Spleen (tissue), 11 donors: ENCODE measurements at regions not wholly inside any gene's neighbourhood (a gene's known extent, or its start where the extent isn't known, plus 50 kb on each side); places are given as distances from the start of the nearest gene placed in this dataset.

ENCODE experiments used
- DNase-seq: peaks from one replicate; pipeline ENCODE4 v3.0.0-alpha.2; 2020
- H3K27ac ChIP-seq, 8 donors: fragments of 200-600 bp; sonication (generic) in 7 of 8; 1 replicate in 4 of 8; 2 replicates in 4 of 8; pipeline versions ENCODE4 v1.5.0 to v1.8.0; 2016 to 2021; ENCODE audit warnings: inconsistent platforms in 4 of 8, mild to moderate bottlenecking in 4 of 8, moderate library complexity in 1 of 8
- H3K27me3 ChIP-seq, 7 donors: fragments of 200-600 bp; sonication (generic) in 6 of 7; replicated peaks in 1 of 7; 1 replicate in 4 of 7; 2 replicates in 3 of 7; pipeline versions ENCODE4 v1.5.0 to v1.8.0; 2016 to 2021; ENCODE audit warnings: inconsistent platforms in 3 of 7, mild to moderate bottlenecking in 1 of 7
- H3K36me3 ChIP-seq, 6 donors: fragments of 200-600 bp; sonication (generic) in 5 of 6; 1 replicate in 4 of 6; 2 replicates in 2 of 6; pipeline versions ENCODE4 v1.5.0 to v1.8.0; 2016 to 2021; ENCODE audit warnings: inconsistent platforms in 2 of 6
- H3K4me1 ChIP-seq, 6 donors: fragments of 200-600 bp; sonication (generic) in 5 of 6; 1 replicate in 3 of 6; 2 replicates in 3 of 6; pipeline versions ENCODE4 v1.5.0 to v1.8.0; 2016 to 2021; ENCODE audit warnings: inconsistent platforms in 3 of 6
- H3K4me3 ChIP-seq, 8 donors: fragments of 200-600 bp; sonication (generic) in 7 of 8; 1 replicate in 4 of 8; 2 replicates in 4 of 8; pipeline versions ENCODE4 v1.5.0 to v1.8.0; 2016 to 2021; ENCODE audit warnings: inconsistent platforms in 4 of 8, mild to moderate bottlenecking in 4 of 8, moderate library complexity in 2 of 8
- H3K9me3 ChIP-seq, 8 donors: fragments of 200-600 bp; sonication (generic) in 7 of 8; 1 replicate in 4 of 8; 2 replicates in 4 of 8; pipeline versions ENCODE4 v1.5.0 to v1.8.0; 2016 to 2021; ENCODE audit warnings: inconsistent platforms in 4 of 8
- POLR2A ChIP-seq, 3 donors: fragments of 450-650 bp; IDR thresholded peaks; one replicate each; pipeline ENCODE4 v1.5.1; 2017; ENCODE audit warnings: antibody characterized with exemption in 3 of 3, mild to moderate bottlenecking in 1 of 3
- POLR2AphosphoS5 ChIP-seq, 3 donors: sonication (generic); formaldehyde crosslinking; IDR thresholded peaks; one replicate each; pipeline ENCODE4 v1.5.1; 2017; ENCODE audit warnings: antibody characterized with exemption in 3 of 3
- whole genome bisulfite sequencing, 5 donors: extraction: QIAGEN DNeasy Blood & Tissue Kit in 3 of 5; methylation state at CpG; one replicate each; pipeline versions ENCODE4 v1.1.5 to v1.1.7; 2013 to 2018; 5-methylcytosine and 5-hydroxymethylcytosine counted together
- intact Hi-C: fragments of 100-400 bp; cut with DNase I; formaldehyde crosslinking; loops from one replicate; pipeline ENCODE4 v1.15.0; 2023; ENCODE audit warnings: low total_unique reads
- TF ChIP-seq, protein P1 (sequence below), 11 experiments: fragments of 200-600 bp in 7 of 11; fragments of 450-650 bp in 4 of 11; sonication (generic) in 4 of 11; IDR thresholded peaks in 8 of 11; conservative IDR thresholded peaks in 3 of 11; 1 replicate in 7 of 11; 2 replicates in 4 of 11; pipeline versions ENCODE4 v1.4.0 to v1.8.0; 2016 to 2021; ENCODE audit warnings: antibody characterized with exemption in 11 of 11, inconsistent platforms in 4 of 11, mild to moderate bottlenecking in 1 of 11
- donor health status: healthy with polysubstance abuse.
- donor health status: DM: no; HTN: no; CAD: no; lungs with moderate emphysema.
- donor health status: DM: no; HTN: no; CAD: no.
- donor health status: Bipolar disorder and iron deficiency.
- donor health status: healthy.
- donor health status: DM: no; HTN: no; CAD: no.
- donor health status: DM: yes; HTN: yes; CAD: no.

GRCh38 chr6:47376930-47377329, 67.2 kb upstream of the TNFRSF21 start:
- WGBS, 5 donors, result 64 to 87% (median 69%) methylated on average over 15 of the region's 15 CpGs
- no peak for DNase-seq
- H3K27ac ChIP-seq, result no peak overlapping the region
- no peaks in the 10 kb centered on the region for H3K27me3 ChIP-seq
- intact Hi-C loops, result no loop called here
- H3K4me1 ChIP-seq, result peaks cover 0 to 4% (median 0%) of the 10 kb centered on the region in 6 donors
- H3K4me3 ChIP-seq, result no peak overlapping the region
- H3K36me3 ChIP-seq, result no peaks in the 10 kb centered on the region
- H3K9me3 ChIP-seq, result no peaks in the 10 kb centered on the region
- TF ChIP-seq POLR2AphosphoS5 (IDR thresholded peaks at IDR 0.05) (no peak), POLR2A (IDR thresholded peaks at IDR 0.05) (no peak)
- TF ChIP-seq, protein P1, sequence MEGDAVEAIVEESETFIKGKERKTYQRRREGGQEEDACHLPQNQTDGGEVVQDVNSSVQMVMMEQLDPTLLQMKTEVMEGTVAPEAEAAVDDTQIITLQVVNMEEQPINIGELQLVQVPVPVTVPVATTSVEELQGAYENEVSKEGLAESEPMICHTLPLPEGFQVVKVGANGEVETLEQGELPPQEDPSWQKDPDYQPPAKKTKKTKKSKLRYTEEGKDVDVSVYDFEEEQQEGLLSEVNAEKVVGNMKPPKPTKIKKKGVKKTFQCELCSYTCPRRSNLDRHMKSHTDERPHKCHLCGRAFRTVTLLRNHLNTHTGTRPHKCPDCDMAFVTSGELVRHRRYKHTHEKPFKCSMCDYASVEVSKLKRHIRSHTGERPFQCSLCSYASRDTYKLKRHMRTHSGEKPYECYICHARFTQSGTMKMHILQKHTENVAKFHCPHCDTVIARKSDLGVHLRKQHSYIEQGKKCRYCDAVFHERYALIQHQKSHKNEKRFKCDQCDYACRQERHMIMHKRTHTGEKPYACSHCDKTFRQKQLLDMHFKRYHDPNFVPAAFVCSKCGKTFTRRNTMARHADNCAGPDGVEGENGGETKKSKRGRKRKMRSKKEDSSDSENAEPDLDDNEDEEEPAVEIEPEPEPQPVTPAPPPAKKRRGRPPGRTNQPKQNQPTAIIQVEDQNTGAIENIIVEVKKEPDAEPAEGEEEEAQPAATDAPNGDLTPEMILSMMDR (IDR thresholded peaks at IDR 0.05 in 8 of 11, conservative IDR thresholded peaks at IDR 0.05 in 3 of 11), result no peak

GRCh38 chr6:47377971-47378370, 68.3 kb upstream of the TNFRSF21 start:
- Histone ChIP-seq H3K36me3 (no peaks in the 10 kb centered on the region), H3K9me3 (no peaks in the 10 kb centered on the region), H3K4me1 (peaks cover 0 to 4% (median 0%) of the 10 kb centered on the region in 6 donors), H3K4me3 (no peak overlapping the region), H3K27ac (no peak overlapping the region), H3K27me3 (no peaks in the 10 kb centered on the region)
- 48 to 82% (median 63%) methylated on average over 2 of the region's 2 CpGs for WGBS, 5 donors
- DNase-seq, result no peak
- TF ChIP-seq, protein P1 (IDR thresholded peaks at IDR 0.05 in 8 of 11, conservative IDR thresholded peaks at IDR 0.05 in 3 of 11), result no peak
- TF ChIP-seq POLR2A (IDR thresholded peaks at IDR 0.05) (no peak), POLR2AphosphoS5 (IDR thresholded peaks at IDR 0.05) (no peak)
- intact Hi-C loops, result no loop called here

GRCh38 chr6:47379328-47379727, 69.6 kb upstream of the TNFRSF21 start:
- no peaks in the 10 kb centered on the region for H3K36me3 ChIP-seq
- WGBS, 5 donors, result 72 to 97% (median 78%) methylated on average over 2 of the region's 2 CpGs
- H3K27me3 ChIP-seq, result no peaks in the 10 kb centered on the region
- intact Hi-C loops, result no loop called here
- peaks cover 0 to 4% (median 0%) of the 10 kb centered on the region in 6 donors for H3K4me1 ChIP-seq
- no peak overlapping the region for H3K4me3 ChIP-seq
- TF ChIP-seq POLR2A (IDR thresholded peaks at IDR 0.05) (no peak), POLR2AphosphoS5 (IDR thresholded peaks at IDR 0.05) (no peak)
- TF ChIP-seq, protein P1 (IDR thresholded peaks at IDR 0.05 in 8 of 11, conservative IDR thresholded peaks at IDR 0.05 in 3 of 11), result no peak
- DNase-seq, result no peak
- H3K9me3 ChIP-seq, result peaks cover 0 to 5% (median 0%) of the 10 kb centered on the region in 8 donors
- H3K27ac ChIP-seq, result no peak overlapping the region

DNA sequence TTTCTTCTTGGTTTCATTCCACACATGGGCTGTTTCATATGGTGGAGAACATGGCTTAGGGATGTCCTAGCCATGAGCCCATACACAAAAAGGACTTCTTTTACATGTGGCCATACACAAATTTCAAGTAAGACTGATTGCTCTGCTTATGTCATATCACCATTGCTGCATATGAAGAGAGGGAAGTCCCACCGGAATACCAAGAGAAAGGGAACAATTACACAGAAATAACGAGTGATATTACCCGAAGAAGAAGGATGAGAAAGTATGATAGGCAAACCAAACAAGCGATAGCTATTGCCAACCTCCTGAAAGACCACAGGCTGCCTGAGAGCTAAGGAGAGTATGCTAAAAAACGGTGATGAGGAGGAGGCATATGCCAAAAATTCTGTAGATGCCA, 70.5 kb upstream of the TNFRSF21 start:
- TF ChIP-seq POLR2AphosphoS5 (IDR thresholded peaks at IDR 0.05) (no peak), POLR2A (IDR thresholded peaks at IDR 0.05) (no peak)
- TF ChIP-seq, protein P1 (IDR thresholded peaks at IDR 0.05 in 8 of 11, conservative IDR thresholded peaks at IDR 0.05 in 3 of 11), result no peak
- peaks cover 0 to 3% (median 0%) of the 10 kb centered on the region in 6 donors for H3K4me1 ChIP-seq
- intact Hi-C loops, result no loop called here
- H3K9me3 ChIP-seq, result peaks cover 0 to 5% (median 0%) of the 10 kb centered on the region in 8 donors
- H3K27me3 ChIP-seq, result no peaks in the 10 kb centered on the region
- no peak overlapping the region for H3K4me3 ChIP-seq
- no peak for DNase-seq
- H3K36me3 ChIP-seq, result no peaks in the 10 kb centered on the region
- WGBS, 5 donors, result 76 to 97% (median 84%) methylated on average over 5 of the region's 5 CpGs
- H3K27ac ChIP-seq, result no peak overlapping the region
